ENCODE measurements at regions not wholly inside any gene's neighbourhood (a gene's known extent, or its start where the extent isn't known, plus 50 kb on each side); places are given as distances from the start of the nearest gene placed in this dataset.

DNA sequence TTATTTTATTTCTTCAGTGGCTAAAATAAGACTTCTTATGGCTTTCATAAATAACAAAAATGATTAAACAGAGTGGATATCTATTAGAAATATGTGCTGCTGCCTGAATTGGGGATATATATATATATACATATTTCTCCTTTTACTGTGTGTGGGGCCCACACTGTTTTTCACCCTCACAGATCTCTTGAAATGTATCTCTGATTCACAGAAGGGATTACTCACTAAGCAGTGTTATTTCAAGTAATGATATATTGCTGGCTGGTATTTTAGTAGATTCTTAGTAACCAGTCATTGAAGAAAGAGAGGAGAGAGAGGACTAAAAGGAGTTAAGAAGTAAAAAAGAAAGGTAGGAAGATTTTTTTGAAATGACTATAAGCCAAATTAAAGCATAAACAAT lies 308.6 kb upstream of the NRP1 start:
- TF ChIP-seq EZH2 (IDR thresholded peaks at IDR 0.05; ENCODE audit: borderline replicate concordance, low read length), result no peak
- TF ChIP-seq, protein P1, sequence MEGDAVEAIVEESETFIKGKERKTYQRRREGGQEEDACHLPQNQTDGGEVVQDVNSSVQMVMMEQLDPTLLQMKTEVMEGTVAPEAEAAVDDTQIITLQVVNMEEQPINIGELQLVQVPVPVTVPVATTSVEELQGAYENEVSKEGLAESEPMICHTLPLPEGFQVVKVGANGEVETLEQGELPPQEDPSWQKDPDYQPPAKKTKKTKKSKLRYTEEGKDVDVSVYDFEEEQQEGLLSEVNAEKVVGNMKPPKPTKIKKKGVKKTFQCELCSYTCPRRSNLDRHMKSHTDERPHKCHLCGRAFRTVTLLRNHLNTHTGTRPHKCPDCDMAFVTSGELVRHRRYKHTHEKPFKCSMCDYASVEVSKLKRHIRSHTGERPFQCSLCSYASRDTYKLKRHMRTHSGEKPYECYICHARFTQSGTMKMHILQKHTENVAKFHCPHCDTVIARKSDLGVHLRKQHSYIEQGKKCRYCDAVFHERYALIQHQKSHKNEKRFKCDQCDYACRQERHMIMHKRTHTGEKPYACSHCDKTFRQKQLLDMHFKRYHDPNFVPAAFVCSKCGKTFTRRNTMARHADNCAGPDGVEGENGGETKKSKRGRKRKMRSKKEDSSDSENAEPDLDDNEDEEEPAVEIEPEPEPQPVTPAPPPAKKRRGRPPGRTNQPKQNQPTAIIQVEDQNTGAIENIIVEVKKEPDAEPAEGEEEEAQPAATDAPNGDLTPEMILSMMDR (IDR thresholded peaks at IDR 0.05; ENCODE audit: low read length), result no peak

All from OCI-LY1 (cell line).